ENCODE measurements at regions not wholly inside any gene's neighbourhood (a gene's known extent, or its start where the extent isn't known, plus 50 kb on each side); places are given as distances from the start of the nearest gene placed in this dataset.
A peak's percentile ranks its signal among the peaks of the same experiment; 100 is the strongest.
"Not testable (repeated sequence)": the region's sequence is repeated elsewhere in the genome, so short reads cannot be mapped to it uniquely, and the experiment has no call there.

DNA sequence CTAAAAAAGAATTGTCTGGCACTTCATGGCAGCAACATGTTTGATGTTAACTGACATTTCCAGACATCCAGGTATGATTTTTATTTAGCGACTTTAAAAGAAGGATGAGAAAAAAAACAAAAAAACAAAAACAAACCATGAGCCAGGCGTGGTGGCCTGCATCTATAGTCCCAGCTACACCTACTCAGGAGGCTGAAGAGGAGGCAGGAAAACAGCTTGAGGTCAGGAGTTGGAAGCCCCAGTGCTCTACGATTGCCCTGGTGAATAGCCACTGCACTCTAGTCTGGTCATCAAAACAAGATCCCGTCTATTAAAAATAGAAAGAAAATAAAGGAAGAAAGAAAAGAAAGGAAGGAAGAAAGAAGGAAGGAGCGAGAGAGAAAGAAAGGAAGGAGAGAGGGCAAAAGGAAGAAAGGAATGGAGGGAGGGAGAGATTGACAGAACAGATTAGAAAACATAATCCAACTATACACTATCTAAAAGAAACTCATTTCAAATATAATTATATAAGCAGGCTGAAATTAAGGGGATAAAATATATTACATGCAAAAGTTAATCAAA lies 141.6 kb downstream of the TRIM27 start:
- peaks cover 99% of the 10 kb centered on the region for H3K27me3 ChIP-seq (ENCODE audit: insufficient read depth, low read depth, severe bottlenecking)
- TF ChIP-seq, protein P1, sequence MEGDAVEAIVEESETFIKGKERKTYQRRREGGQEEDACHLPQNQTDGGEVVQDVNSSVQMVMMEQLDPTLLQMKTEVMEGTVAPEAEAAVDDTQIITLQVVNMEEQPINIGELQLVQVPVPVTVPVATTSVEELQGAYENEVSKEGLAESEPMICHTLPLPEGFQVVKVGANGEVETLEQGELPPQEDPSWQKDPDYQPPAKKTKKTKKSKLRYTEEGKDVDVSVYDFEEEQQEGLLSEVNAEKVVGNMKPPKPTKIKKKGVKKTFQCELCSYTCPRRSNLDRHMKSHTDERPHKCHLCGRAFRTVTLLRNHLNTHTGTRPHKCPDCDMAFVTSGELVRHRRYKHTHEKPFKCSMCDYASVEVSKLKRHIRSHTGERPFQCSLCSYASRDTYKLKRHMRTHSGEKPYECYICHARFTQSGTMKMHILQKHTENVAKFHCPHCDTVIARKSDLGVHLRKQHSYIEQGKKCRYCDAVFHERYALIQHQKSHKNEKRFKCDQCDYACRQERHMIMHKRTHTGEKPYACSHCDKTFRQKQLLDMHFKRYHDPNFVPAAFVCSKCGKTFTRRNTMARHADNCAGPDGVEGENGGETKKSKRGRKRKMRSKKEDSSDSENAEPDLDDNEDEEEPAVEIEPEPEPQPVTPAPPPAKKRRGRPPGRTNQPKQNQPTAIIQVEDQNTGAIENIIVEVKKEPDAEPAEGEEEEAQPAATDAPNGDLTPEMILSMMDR (IDR thresholded peaks at IDR 0.05; ENCODE audit: low read depth, low read length): no peak
- no peak overlapping the region for H3K27ac ChIP-seq

DNA sequence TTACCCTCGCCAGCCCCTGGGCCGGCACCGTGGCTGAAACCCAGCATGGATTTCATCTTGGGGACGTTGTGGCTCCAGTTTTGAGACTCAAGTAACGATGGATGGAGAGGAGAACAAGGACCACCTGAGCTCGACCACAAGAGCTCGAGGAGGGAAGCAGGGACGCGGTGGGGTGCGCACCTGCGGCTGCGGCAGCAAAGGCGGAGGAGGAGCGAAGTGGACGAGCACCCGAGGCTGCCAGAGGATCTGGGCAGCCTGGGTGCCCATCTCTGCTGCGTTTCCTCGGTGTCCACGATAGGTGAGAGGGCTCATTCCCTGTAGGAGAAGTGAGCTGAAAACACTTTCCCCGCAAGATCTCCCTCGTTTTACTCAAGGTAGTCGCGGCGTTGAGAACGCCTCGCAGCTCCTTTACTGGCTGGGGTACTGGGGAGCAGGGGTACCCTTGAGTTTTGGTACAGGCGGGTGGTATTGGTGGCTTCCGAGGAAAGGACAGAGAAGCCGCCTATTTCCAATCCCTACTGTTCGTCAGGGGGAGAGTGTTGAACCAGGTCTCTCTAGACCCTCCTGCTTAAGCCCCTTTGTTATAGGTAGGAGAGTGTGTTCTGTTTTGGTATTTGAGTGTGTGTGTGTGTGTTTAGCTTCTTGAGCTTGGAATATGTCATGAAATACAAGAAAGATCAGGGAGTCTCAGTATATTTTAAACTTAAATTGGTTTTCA lies 137.7 kb downstream of the TRIM27 start:
- Histone ChIP-seq H3K4me3 (ENCODE audit: low read depth, low read length) (no peak overlapping the region), H3K27ac (no peak overlapping the region), H3K27me3 (ENCODE audit: insufficient read depth, low read depth, severe bottlenecking) (peaks cover 99% of the 10 kb centered on the region), H3K36me3 (no peaks in the 10 kb centered on the region), H3K9me3 (ENCODE audit: severe bottlenecking) (peaks cover 38% of the 10 kb centered on the region)
- TF ChIP-seq, protein P1 (IDR thresholded peaks at IDR 0.05; ENCODE audit: low read depth, low read length): no peak
- no peak for DNase-seq

More for the DNA sequence above, 141.6 kb downstream of the TRIM27 start:
- Histone ChIP-seq H3K9me3 (ENCODE audit: severe bottlenecking) (peaks cover 45% of the 10 kb centered on the region), H3K36me3 (no peaks in the 10 kb centered on the region), H3K4me3 (ENCODE audit: low read depth, low read length) (no peak overlapping the region)
- DNase-seq: no peak

DNA sequence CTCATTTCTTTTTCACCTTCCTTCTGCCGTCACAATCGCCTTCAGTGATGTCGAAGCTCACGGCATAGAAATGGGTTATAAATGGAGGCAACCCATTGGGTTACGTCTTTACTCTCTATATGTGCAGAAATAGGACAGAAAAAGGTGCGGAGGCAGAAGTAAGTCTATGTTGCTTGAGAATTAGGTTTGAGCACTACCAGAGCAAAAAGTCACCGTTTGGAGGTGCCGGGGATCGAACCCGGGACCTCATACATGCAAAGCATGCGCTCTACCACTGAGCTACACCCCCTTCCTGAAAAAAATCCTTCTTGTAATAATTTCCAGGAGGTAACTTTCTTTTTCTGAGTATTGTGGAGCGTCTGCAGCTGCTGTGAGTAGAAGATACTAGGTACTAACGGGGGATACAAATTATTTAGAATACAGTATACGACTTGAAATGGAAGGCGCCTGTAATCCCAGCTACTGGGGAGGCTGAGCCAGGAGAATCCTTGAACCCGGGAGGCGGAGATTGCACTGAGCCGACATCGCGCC lies 134.2 kb downstream of the TRIM27 start:
- Histone ChIP-seq H3K27me3 (ENCODE audit: insufficient read depth, low read depth, severe bottlenecking) (peaks cover 95% of the 10 kb centered on the region), H3K27ac (no peak overlapping the region), H3K4me3 (ENCODE audit: low read depth, low read length) (no peak overlapping the region), H3K36me3 (no peaks in the 10 kb centered on the region), H3K9me3 (ENCODE audit: severe bottlenecking) (peaks cover 27% of the 10 kb centered on the region)
- TF ChIP-seq, protein P1 (IDR thresholded peaks at IDR 0.05; ENCODE audit: low read depth, low read length): no peak
- no peak for DNase-seq

DNA sequence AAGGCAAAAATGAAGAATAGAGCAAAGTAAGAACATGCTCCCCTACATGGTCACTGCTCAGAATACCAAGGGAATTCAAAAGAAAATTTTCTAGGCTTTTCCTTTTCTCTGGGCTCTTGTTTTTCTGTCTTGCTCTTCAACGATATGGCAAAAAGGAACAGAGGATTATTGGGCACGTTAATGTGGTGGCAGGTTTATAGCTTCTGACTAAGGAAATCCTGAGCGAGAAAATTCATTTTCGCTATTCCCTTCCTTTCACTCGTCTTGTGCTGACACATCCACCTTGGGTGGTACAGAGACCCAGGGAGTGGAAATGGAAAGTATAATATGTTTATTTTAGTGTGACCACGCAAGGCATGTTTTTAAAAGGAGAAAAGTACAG lies 132.8 kb downstream of the TRIM27 start:
- H3K27ac ChIP-seq: no peak overlapping the region
- no peak overlapping the region for H3K4me3 ChIP-seq (ENCODE audit: low read depth, low read length)
- H3K36me3 ChIP-seq: no peaks in the 10 kb centered on the region
- peaks cover 25% of the 10 kb centered on the region for H3K9me3 ChIP-seq (ENCODE audit: severe bottlenecking)
- peaks cover 97% of the 10 kb centered on the region for H3K27me3 ChIP-seq (ENCODE audit: insufficient read depth, low read depth, severe bottlenecking)
- TF ChIP-seq, protein P1 (IDR thresholded peaks at IDR 0.05; ENCODE audit: low read depth, low read length): no peak
- no peak for DNase-seq

DNA sequence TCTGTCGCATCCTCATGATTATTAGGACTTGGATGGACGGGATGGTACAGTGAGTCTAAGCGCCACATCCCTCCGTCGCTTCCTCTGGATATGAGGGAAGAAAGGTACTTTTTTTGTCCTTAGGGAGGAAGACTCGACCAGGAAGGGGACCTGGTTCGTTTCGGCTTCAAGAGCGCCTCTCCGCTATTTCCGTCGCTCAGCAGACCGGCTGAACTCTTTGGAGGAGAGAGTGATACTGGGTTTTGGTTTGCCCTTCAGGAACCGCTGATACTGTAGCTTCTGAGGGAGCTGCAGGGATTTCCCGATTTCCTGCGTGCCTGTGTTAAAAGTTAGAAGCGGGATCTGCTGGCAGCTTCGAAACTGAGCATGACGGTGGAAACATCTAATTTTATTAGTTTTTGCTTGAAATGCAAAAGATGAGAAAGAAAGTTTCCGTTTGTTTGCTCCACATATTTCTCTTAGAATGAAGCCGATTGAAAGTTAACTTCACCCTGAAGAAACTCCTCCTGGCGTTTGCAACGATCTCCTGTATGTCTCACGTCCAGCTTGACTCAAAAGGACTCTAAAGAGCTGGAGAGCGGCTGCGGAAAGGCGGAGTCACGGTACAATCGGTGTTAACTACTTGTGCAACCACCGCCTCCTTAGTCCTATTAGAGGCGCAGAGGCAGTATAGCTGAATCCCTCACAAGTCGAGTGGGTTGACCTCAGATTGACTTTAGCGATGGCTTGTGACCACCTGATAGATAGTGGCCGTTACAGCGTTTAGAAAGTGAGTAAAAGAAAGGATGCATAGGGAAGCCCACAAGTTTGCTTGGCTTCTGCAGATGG lies 129.4 kb downstream of the TRIM27 start:
- Histone ChIP-seq H3K27me3 (ENCODE audit: insufficient read depth, low read depth, severe bottlenecking) (peaks cover 86% of the 10 kb centered on the region), H3K4me3 (ENCODE audit: low read depth, low read length) (peak overlapping the region; percentile 24), H3K27ac (no peak overlapping the region), H3K36me3 (no peaks in the 10 kb centered on the region), H3K9me3 (ENCODE audit: severe bottlenecking) (peaks cover 17% of the 10 kb centered on the region)
- TF ChIP-seq, protein P1 (IDR thresholded peaks at IDR 0.05; ENCODE audit: low read depth, low read length): no peak
- peak; percentile 64 for DNase-seq

DNA sequence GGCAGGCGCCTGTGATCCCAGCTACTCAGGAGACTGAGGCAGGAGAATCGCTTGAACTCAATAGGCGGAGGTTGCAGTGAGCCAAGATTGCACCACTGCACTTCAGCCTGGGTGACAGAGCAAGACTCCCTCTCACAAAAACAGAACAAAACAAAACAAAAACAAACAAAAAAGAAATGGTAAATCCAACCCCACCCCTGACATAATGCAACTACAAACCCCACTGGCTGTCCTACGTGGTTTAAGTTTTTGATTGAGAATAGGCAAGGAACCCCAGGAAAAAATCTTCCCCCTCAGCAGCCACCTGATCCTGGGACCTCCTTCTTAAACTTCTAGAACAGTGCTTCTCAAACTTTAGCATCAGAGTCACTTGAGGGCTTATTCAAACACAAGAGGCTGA lies 123.1 kb downstream of the TRIM27 start:
- not testable (repeated sequence) for H3K4me3 ChIP-seq (ENCODE audit: low read depth, low read length); H3K36me3 ChIP-seq; DNase-seq; H3K27ac ChIP-seq
- H3K9me3 ChIP-seq (ENCODE audit: severe bottlenecking): peaks cover 18% of the 10 kb centered on the region
- peaks cover 89% of the 10 kb centered on the region for H3K27me3 ChIP-seq (ENCODE audit: insufficient read depth, low read depth, severe bottlenecking)
